ENCODE measurements at regions not wholly inside any gene's neighbourhood (a gene's known extent, or its start where the extent isn't known, plus 50 kb on each side); places are given as distances from the start of the nearest gene placed in this dataset.

DNA sequence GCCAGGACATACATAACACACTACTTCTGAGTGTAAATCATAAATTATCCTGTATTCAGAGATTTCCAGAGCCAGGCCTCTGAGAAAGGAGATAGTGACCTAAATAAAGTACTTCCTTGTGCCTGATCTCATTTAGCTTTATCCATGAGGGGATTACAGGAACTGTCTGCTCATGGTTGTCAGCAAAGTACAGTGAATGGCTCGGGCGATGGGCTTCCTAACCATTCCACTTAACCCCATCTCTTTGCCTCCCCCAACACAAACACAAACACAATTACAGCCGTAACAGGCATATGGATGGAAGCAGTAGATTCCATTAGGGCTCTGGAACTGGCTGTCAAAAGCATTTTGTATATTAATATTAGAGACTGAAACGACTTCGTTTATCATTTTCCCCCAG, 206.7 kb upstream of the CPNE8 start:
- Histone ChIP-seq H3K4me1 (ENCODE audit: control insufficient read depth in 1 of 2, insufficient read depth in 1 of 2, low read depth in 1 of 2, low read length in 1 of 2) (no peaks in the 10 kb centered on the region), H3K27me3 (no peaks in the 10 kb centered on the region), H3K9me3 (no peaks in the 10 kb centered on the region), H3K36me3 (no peaks in the 10 kb centered on the region), H3K4me3 (ENCODE audit: low read depth in 1 of 2, low read length in 1 of 2) (no peak overlapping the region), H3K27ac (no peak overlapping the region)
- TF ChIP-seq, protein P1, sequence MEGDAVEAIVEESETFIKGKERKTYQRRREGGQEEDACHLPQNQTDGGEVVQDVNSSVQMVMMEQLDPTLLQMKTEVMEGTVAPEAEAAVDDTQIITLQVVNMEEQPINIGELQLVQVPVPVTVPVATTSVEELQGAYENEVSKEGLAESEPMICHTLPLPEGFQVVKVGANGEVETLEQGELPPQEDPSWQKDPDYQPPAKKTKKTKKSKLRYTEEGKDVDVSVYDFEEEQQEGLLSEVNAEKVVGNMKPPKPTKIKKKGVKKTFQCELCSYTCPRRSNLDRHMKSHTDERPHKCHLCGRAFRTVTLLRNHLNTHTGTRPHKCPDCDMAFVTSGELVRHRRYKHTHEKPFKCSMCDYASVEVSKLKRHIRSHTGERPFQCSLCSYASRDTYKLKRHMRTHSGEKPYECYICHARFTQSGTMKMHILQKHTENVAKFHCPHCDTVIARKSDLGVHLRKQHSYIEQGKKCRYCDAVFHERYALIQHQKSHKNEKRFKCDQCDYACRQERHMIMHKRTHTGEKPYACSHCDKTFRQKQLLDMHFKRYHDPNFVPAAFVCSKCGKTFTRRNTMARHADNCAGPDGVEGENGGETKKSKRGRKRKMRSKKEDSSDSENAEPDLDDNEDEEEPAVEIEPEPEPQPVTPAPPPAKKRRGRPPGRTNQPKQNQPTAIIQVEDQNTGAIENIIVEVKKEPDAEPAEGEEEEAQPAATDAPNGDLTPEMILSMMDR (IDR thresholded peaks at IDR 0.05) = no peak

DNA sequence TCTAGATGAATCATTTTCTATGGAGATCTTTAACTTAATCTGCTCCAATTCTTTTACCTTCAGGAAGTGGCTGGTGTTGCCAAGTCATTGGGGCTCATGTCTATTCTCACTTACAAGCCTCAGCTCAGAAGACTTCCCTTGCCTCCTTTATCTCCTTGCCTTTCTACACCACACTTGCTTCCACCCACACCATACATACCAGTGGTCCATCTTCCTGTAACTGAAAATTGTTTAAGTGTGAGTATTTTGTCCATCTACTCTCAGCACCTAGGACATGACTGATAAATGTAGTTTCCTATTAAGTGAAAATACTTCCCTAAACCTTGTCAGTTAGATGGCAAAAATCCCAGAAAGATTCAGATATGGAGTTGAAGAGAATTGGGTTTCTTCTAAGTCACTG, 199.7 kb upstream of the CPNE8 start:
- Histone ChIP-seq H3K36me3 (no peaks in the 10 kb centered on the region), H3K9me3 (no peaks in the 10 kb centered on the region), H3K27me3 (no peaks in the 10 kb centered on the region), H3K4me1 (ENCODE audit: control insufficient read depth in 1 of 2, insufficient read depth in 1 of 2, low read depth in 1 of 2, low read length in 1 of 2) (no peaks in the 10 kb centered on the region), H3K4me3 (ENCODE audit: low read depth in 1 of 2, low read length in 1 of 2) (no peak overlapping the region), H3K27ac (no peak overlapping the region)
- TF ChIP-seq, protein P1 (IDR thresholded peaks at IDR 0.05) = no peak

DNA sequence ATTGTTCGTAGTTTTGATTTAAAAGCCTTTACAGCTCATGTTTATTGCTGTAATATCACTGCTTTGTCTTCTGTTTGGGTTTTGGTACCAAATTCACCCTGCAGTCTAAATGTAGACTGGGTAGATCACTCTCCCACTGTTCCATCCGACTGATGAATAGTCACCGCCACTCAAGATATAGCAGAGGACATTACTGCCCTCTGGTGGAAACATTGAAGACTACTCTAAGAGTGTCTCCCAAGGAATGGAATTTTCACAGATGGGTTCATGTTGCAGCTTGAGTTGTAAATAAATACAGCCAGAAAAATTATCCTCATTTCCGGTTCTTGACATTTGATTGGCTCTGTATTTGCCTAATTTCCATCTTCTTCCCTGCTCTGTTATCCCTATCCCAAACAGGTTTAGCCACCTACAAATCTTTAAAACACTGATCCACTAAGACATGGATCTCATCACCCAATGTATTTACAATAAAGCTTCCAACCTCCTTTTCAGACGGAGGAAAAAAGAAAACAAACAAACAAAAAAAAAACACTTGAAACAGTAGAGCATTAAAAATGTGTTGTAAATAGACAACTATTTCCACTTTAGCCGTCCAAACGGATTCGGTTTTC, 198.3 kb upstream of the CPNE8 start:
- TF ChIP-seq, protein P1 (IDR thresholded peaks at IDR 0.05) = no peak
- Histone ChIP-seq H3K4me1 (ENCODE audit: control insufficient read depth in 1 of 2, insufficient read depth in 1 of 2, low read depth in 1 of 2, low read length in 1 of 2) (no peaks in the 10 kb centered on the region), H3K36me3 (no peaks in the 10 kb centered on the region), H3K27me3 (no peaks in the 10 kb centered on the region), H3K9me3 (no peaks in the 10 kb centered on the region), H3K4me3 (ENCODE audit: low read depth in 1 of 2, low read length in 1 of 2) (no peak overlapping the region), H3K27ac (no peak overlapping the region)

DNA sequence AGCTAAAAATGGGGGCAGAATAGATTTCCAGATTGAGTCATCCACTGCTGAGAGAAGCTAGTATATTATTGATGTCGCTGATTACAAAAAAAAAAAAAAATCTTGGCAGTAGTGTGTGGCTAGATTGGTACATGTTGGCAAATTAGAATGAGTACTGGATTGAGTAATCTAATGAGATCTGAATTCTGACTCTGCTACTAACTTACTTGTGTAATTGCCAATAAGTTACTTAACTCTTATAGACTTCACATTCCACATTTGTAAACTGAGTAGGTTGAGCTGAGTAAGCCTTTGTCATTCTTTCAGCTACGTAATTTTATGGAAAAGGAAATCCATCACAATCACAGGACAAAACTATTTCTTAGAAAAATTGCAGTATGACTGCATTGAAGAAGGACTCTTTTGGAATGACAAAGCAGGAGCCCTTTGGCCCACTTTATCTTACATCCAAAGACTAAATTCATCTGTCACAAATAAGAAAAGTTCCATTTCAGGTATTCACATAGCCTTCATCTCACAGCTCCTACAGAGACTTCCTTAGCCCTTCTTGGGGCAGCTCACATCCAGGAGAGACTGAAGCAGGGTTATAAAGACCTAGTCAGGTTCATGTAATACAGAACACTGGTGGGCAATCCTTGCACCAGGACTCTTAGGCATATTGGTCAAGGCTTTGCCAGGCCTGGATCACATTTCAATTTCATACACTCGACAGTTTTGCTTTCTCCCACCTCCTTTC, 197.3 kb upstream of the CPNE8 start:
- H3K4me3 ChIP-seq (ENCODE audit: low read depth in 1 of 2, low read length in 1 of 2) = no peak overlapping the region
- no peaks in the 10 kb centered on the region for H3K9me3 ChIP-seq
- H3K4me1 ChIP-seq (ENCODE audit: control insufficient read depth in 1 of 2, insufficient read depth in 1 of 2, low read depth in 1 of 2, low read length in 1 of 2) = no peaks in the 10 kb centered on the region
- no peaks in the 10 kb centered on the region for H3K27me3 ChIP-seq
- no peaks in the 10 kb centered on the region for H3K36me3 ChIP-seq
- no peak overlapping the region for H3K27ac ChIP-seq
- TF ChIP-seq, protein P1 (IDR thresholded peaks at IDR 0.05) = no peak

DNA sequence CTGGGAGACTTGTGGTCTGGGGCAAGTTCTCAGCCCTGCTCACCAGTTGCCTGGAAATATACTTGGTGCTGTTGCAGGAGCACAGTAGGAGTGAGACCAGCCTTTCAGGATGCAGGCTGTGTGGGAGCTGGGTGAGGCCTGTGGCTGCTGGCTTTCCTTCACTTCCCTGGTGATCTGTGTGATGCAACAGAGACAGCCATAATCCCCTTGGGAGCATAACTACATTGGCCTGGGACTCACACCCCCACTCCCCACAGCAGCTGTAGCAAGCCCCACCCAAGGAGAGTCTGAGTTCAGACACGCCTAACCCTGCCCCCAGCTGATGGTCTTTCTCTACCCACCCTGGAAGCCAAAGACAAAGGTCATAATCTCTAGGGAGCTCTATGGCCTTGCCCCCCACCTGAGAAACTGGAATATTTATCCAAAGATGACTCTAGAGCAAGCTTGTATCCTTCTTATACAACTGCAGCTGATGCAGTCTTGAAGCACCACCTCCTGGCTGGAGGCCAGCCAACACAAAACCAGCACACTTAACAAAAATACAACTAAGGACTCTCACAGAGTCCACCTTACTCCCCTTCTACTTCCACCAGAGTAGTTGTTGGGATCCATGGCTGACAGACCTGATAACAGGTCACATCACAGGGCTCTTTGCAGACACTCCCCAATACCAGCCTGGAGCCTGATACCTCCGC, 190.4 kb upstream of the CPNE8 start:
- Histone ChIP-seq H3K27ac (no peak overlapping the region), H3K4me1 (ENCODE audit: control insufficient read depth in 1 of 2, insufficient read depth in 1 of 2, low read depth in 1 of 2, low read length in 1 of 2) (no peaks in the 10 kb centered on the region), H3K4me3 (ENCODE audit: low read depth in 1 of 2, low read length in 1 of 2) (no peak overlapping the region), H3K36me3 (no peaks in the 10 kb centered on the region), H3K9me3 (no peaks in the 10 kb centered on the region), H3K27me3 (no peaks in the 10 kb centered on the region)
- TF ChIP-seq, protein P1 (IDR thresholded peaks at IDR 0.05) = no peak
